GM12878 (cell line): ENCODE measurements at regions not wholly inside any gene's neighbourhood (a gene's known extent, or its start where the extent isn't known, plus 50 kb on each side); places are given as distances from the start of the nearest gene placed in this dataset.

Source experiments
- ATAC-seq: fragments of 200-7000 bp; cut with Tn5 transposase; 3 replicates; pipeline ENCODE4 v1.9.1; 2020; ENCODE audit warnings: mild to moderate bottlenecking, moderate library complexity
- BruUV-seq: library from RNA; stranded (reverse); fragments of 400-500 nt; replicated peaks from 2 replicates; lab custom pipeline; 2021; lab: Mats Ljungman, UMichigan
- CTCF ChIA-PET: fragments of 300-600 bp; sonication (Branson Sonifier 250); formaldehyde crosslinking; extraction: SDS; loops from one replicate; lab custom pipeline; 2021; ENCODE audit warnings: inconsistent platforms; lab: Yijun Ruan, JAX
- POLR2A ChIA-PET: fragments of 350-600 bp; formaldehyde crosslinking; extraction: SDS; loops from one replicate; lab custom pipeline; 2021; ENCODE audit warnings: inconsistent platforms; lab: Charles Lee
- RAD21 ChIA-PET: fragments of 300-600 bp; sonication (Branson Sonifier 250); formaldehyde crosslinking; loops from one replicate; lab custom pipeline; 2023; ENCODE audit warnings: antibody characterized with exemption; ENCODE audit not compliant: unreplicated experiment; lab: Charles Lee
- SMC1A ChIA-PET: fragments of 300-600 bp; sonication (Branson Sonifier 250); formaldehyde crosslinking; loops from one replicate; lab custom pipeline; 2023; ENCODE audit not compliant: unreplicated experiment, uncharacterized antibody; lab: Charles Lee
- DNase-seq: peaks from one replicate; pipeline ENCODE4 v3.0.0-alpha.2; 2011; ENCODE audit warnings: low read depth, low spot score
- FAIRE-seq: peaks from 3 replicates; lab custom pipeline; 2011; peaks lifted over from hg19 to GRCh38; lab: Jason Lieb, UNC
- H2AFZ ChIP-seq: 2 replicates; pipeline ENCODE4 v1.6.0; 2011; ENCODE audit warnings: low read depth, low read length, control low read depth; ENCODE audit not compliant: control insufficient read depth
- H3K27ac ChIP-seq: 2 replicates; pipeline ENCODE4 v1.5.1; 2011; ENCODE audit warnings: control low read depth; ENCODE audit not compliant: control insufficient read depth, insufficient read depth
- H3K27me3 ChIP-seq, 2 experiments: replicated peaks in 1 of 2; 2 replicates each; pipeline versions ENCODE4 v1.6.0 to v1.6.1; 2011; ENCODE audit warnings: low read length in 1 of 2; ENCODE audit not compliant: control insufficient read depth in 2 of 2, insufficient read depth in 2 of 2
- H3K36me3 ChIP-seq, 2 experiments: 2 replicates each; pipeline ENCODE4 v1.5.1; 2011; ENCODE audit warnings: low read length in 1 of 2; ENCODE audit not compliant: control insufficient read depth in 2 of 2, insufficient read depth in 2 of 2
- H3K4me1 ChIP-seq: 2 replicates; pipeline ENCODE4 v1.6.1; 2011; ENCODE audit warnings: mild to moderate bottlenecking, low read length, moderate library complexity, mixed read lengths; ENCODE audit not compliant: control insufficient read depth, insufficient read depth
- H3K4me2 ChIP-seq: 2 replicates; pipeline ENCODE4 v1.6.0; 2011; ENCODE audit warnings: control low read depth; ENCODE audit not compliant: control insufficient read depth, insufficient read depth
- H3K4me3 ChIP-seq: fragments of 200-600 bp; sonication (generic); 2 replicates; pipeline ENCODE4 v1.5.1; 2016
- H3K79me2 ChIP-seq: 2 replicates; pipeline ENCODE4 v1.6.0; 2011; ENCODE audit warnings: low read length; ENCODE audit not compliant: control insufficient read depth, insufficient read depth
- H3K9ac ChIP-seq: 2 replicates; pipeline ENCODE4 v1.8.0; 2011; ENCODE audit warnings: low read length, control low read depth, mixed read lengths; ENCODE audit not compliant: control insufficient read depth, insufficient read depth
- H3K9me3 ChIP-seq: replicated peaks from 3 replicates; pipeline ENCODE4 v1.5.1; 2011; ENCODE audit warnings: mild to moderate bottlenecking, low read length; ENCODE audit not compliant: control insufficient read depth, insufficient read depth
- H4K20me1 ChIP-seq: 2 replicates; pipeline ENCODE4 v1.6.0; 2011; ENCODE audit not compliant: control insufficient read depth, insufficient read depth
- ATF7 ChIP-seq: fragments of 450-650 bp; IDR thresholded peaks from 2 replicates; pipeline ENCODE4 v1.6.1; 2016; ENCODE audit warnings: low read depth, mild to moderate bottlenecking
- EED ChIP-seq: sonication (generic); IDR thresholded peaks from 2 replicates; pipeline ENCODE4 v1.6.1; 2016; ENCODE audit warnings: antibody characterized with exemption, low read depth
- NR2C2 ChIP-seq: IDR thresholded peaks from 2 replicates; pipeline ENCODE4 v1.6.1; 2011; ENCODE audit warnings: borderline replicate concordance, low read depth; ENCODE audit not compliant: control insufficient read depth, insufficient read length
- RBBP5 ChIP-seq: fragments of 200-600 bp; sonication (generic); conservative IDR thresholded peaks from 2 replicates; pipeline ENCODE4 v1.6.1; 2016
- SIX5 ChIP-seq: IDR thresholded peaks from 2 replicates; pipeline ENCODE4 v1.6.1; 2011; ENCODE audit warnings: mild to moderate bottlenecking, low read depth, low read length, moderate library complexity; ENCODE audit not compliant: severe bottlenecking
- SMAD1 ChIP-seq: fragments of 450-650 bp; IDR thresholded peaks from 2 replicates; pipeline ENCODE4 v1.6.1; 2018; ENCODE audit warnings: mild to moderate bottlenecking, low read depth; ENCODE audit not compliant: partially characterized antibody
- SPI1 ChIP-seq: IDR thresholded peaks from 2 replicates; pipeline ENCODE4 v1.6.1; 2011; ENCODE audit warnings: low read depth, mild to moderate bottlenecking, low read length, moderate library complexity, borderline replicate concordance; ENCODE audit not compliant: insufficient read depth
- ZNF24 ChIP-seq: fragments of 450-650 bp; IDR thresholded peaks from 2 replicates; pipeline ENCODE4 v1.6.1; 2017; ENCODE audit warnings: antibody characterized with exemption, mild to moderate bottlenecking
- ZSCAN29 ChIP-seq: fragments of 450-650 bp; IDR thresholded peaks from 2 replicates; pipeline ENCODE4 v1.6.1; 2017; ENCODE audit warnings: mild to moderate bottlenecking, moderate library complexity
- WGBS: methylation state at CpG from one replicate; pipeline ENCODE4 v1.1.6; 2016; ENCODE audit warnings: low lambda C conversion rate; ENCODE audit not compliant: insufficient replicate concordance, insufficient coverage; ENCODE audit errors: missing lambda C conversion rate; 5-methylcytosine and 5-hydroxymethylcytosine counted together
- in situ Hi-C: fragments of 300-500 bp; cut with MboI; formaldehyde crosslinking; loops from 9 replicates; pipeline ENCODE4 v1.14.3; 2018; ENCODE audit warnings: mixed read lengths
- intact Hi-C: fragments of 100-400 bp; cut with micrococcal nuclease; formaldehyde crosslinking; loops from one replicate; pipeline ENCODE4 v1.14.2; 2022; ENCODE audit not compliant: unreplicated experiment
- TF ChIP-seq, protein P1 (sequence below): IDR thresholded peaks from 2 replicates; pipeline ENCODE4 v1.6.1; 2012; ENCODE audit warnings: low read depth, low read length, improper control_type of control experiment
- TF ChIP-seq, protein P2 (sequence below): IDR thresholded peaks from 2 replicates; pipeline ENCODE4 v1.6.1; 2012; ENCODE audit warnings: improper control_type of control experiment, low read depth, low read length; ENCODE audit not compliant: insufficient replicate concordance

DNA sequence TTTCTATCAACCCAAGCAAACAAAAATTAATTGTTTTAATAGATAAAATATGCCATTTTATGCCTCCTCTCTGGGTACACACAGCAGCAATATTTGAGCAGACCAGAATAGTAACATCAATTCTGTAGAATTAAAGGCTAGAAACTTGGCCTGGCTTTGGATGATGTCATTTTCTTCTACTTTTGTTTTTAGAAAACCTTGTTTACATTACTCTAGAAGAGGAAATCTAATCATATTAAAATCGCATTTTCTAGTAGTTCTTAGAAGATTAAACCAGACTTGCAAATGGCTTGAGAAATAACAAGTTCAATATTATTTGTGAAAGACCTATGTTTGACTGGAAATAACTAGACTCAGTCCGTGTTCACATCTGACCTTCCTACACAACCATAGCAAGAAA is 102.3 kb upstream of the RFX8 start:
- SMC1A ChIA-PET: no interaction called here
- CTCF ChIA-PET: no interaction called here
- Histone ChIP-seq H3K36me3 (no peaks in the 10 kb centered on the region), H3K27me3 (no peaks in the 10 kb centered on the region; a peak in 1 of 4 replicates), H2AFZ (no peak overlapping the region), H3K9me3 (no peaks in the 10 kb centered on the region), H3K79me2 (no peaks in the 10 kb centered on the region), H3K4me3 (no peak overlapping the region), H3K4me1 (no peaks in the 10 kb centered on the region), H4K20me1 (no peaks in the 10 kb centered on the region), H3K27ac (no peak overlapping the region), H3K9ac (no peak overlapping the region), H3K4me2 (no peak overlapping the region)
- TF ChIP-seq ATF7 (peak; percentile 30; the same call in 1 of the 2 replicates), SMAD1 (no peak)
- no TSS peak for BruUV-seq
- POLR2A ChIA-PET: no interaction called here
- intact Hi-C loops (no loop called here), in situ Hi-C loops (no loop called here)
- DNase-seq (no peak), FAIRE-seq (no peak), ATAC-seq (no peak)
- RAD21 ChIA-PET: no interaction called here
- 16% methylated on average over 2 of the region's 2 CpGs for WGBS

DNA sequence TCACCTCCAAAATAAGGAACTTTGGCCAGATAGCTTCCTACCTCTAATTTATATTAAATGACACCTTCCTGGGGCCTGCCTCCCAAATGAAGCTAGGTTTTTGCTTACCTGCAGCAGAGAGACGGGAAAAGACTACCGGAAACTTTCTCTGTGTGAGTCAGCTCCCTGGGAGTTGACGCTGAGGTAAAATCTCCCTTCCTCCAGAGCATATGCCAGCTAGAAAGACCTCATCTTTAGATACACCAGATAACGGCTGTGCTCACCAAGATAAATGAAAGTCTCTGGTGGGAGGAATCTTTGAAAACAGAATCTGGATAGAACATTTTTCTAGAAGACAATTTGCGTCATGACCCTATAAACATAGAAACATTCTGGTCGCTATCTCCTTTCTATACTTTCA is 99.7 kb upstream of the RFX8 start:
- WGBS: 48% methylated on average over 6 of the region's 6 CpGs
- H3K9ac ChIP-seq: no peak overlapping the region
- ChIA-PET RAD21 (no interaction called here), POLR2A (no interaction called here), CTCF (interaction anchor here (1.5 kb wide), 1 partner anchor 9 kb away, joined by 3 read pairs; no protein-coding TSS in a partner anchor), SMC1A (no interaction called here)
- no TSS peak for BruUV-seq
- TF ChIP-seq ZNF24 (no peak), NR2C2 (no peak), SPI1 (no peak), ZSCAN29 (no peak), EED (no peak), SIX5 (no peak), RBBP5 (no peak)
- TF ChIP-seq, protein P1, sequence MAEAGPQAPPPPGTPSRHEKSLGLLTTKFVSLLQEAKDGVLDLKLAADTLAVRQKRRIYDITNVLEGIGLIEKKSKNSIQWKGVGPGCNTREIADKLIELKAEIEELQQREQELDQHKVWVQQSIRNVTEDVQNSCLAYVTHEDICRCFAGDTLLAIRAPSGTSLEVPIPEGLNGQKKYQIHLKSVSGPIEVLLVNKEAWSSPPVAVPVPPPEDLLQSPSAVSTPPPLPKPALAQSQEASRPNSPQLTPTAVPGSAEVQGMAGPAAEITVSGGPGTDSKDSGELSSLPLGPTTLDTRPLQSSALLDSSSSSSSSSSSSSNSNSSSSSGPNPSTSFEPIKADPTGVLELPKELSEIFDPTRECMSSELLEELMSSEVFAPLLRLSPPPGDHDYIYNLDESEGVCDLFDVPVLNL: no peak
- TF ChIP-seq, protein P2, sequence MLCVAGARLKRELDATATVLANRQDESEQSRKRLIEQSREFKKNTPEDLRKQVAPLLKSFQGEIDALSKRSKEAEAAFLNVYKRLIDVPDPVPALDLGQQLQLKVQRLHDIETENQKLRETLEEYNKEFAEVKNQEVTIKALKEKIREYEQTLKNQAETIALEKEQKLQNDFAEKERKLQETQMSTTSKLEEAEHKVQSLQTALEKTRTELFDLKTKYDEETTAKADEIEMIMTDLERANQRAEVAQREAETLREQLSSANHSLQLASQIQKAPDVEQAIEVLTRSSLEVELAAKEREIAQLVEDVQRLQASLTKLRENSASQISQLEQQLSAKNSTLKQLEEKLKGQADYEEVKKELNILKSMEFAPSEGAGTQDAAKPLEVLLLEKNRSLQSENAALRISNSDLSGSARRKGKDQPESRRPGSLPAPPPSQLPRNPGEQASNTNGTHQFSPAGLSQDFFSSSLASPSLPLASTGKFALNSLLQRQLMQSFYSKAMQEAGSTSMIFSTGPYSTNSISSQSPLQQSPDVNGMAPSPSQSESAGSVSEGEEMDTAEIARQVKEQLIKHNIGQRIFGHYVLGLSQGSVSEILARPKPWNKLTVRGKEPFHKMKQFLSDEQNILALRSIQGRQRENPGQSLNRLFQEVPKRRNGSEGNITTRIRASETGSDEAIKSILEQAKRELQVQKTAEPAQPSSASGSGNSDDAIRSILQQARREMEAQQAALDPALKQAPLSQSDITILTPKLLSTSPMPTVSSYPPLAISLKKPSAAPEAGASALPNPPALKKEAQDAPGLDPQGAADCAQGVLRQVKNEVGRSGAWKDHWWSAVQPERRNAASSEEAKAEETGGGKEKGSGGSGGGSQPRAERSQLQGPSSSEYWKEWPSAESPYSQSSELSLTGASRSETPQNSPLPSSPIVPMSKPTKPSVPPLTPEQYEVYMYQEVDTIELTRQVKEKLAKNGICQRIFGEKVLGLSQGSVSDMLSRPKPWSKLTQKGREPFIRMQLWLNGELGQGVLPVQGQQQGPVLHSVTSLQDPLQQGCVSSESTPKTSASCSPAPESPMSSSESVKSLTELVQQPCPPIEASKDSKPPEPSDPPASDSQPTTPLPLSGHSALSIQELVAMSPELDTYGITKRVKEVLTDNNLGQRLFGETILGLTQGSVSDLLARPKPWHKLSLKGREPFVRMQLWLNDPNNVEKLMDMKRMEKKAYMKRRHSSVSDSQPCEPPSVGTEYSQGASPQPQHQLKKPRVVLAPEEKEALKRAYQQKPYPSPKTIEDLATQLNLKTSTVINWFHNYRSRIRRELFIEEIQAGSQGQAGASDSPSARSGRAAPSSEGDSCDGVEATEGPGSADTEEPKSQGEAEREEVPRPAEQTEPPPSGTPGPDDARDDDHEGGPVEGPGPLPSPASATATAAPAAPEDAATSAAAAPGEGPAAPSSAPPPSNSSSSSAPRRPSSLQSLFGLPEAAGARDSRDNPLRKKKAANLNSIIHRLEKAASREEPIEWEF: no peak
- no peaks in the 10 kb centered on the region for H3K9me3 ChIP-seq
- FAIRE-seq: no peak
- no peaks in the 10 kb centered on the region for H4K20me1 ChIP-seq
- no peaks in the 10 kb centered on the region; a peak in 1 of 4 replicates for H3K27me3 ChIP-seq
- no peak for ATAC-seq
- intact Hi-C loops (no loop called here), in situ Hi-C loops (no loop called here)
- no peak overlapping the region for H2AFZ ChIP-seq
- no peak overlapping the region for H3K4me2 ChIP-seq
- no peaks in the 10 kb centered on the region for H3K4me1 ChIP-seq
- H3K36me3 ChIP-seq: no peaks in the 10 kb centered on the region
- H3K27ac ChIP-seq: no peak overlapping the region
- H3K79me2 ChIP-seq: no peaks in the 10 kb centered on the region
- no peak for DNase-seq
- no peak overlapping the region for H3K4me3 ChIP-seq
